Stimulated activated CD8-positive, alpha-beta memory T cell treated with anti-CD3 and anti-CD28 coated beads, Interleukin-7, amount 100 ng/mL, for 4 hours (primary cell): ENCODE measurements at regions not wholly inside any gene's neighbourhood (a gene's known extent, or its start where the extent isn't known, plus 50 kb on each side); places are given as distances from the start of the nearest gene placed in this dataset.

Experiments
- DNase-seq, 2 donors: peaks; one replicate each; pipeline ENCODE4 v3.0.0-alpha.2; 2020; ENCODE audit warnings: low read depth in 2 of 2

DNA sequence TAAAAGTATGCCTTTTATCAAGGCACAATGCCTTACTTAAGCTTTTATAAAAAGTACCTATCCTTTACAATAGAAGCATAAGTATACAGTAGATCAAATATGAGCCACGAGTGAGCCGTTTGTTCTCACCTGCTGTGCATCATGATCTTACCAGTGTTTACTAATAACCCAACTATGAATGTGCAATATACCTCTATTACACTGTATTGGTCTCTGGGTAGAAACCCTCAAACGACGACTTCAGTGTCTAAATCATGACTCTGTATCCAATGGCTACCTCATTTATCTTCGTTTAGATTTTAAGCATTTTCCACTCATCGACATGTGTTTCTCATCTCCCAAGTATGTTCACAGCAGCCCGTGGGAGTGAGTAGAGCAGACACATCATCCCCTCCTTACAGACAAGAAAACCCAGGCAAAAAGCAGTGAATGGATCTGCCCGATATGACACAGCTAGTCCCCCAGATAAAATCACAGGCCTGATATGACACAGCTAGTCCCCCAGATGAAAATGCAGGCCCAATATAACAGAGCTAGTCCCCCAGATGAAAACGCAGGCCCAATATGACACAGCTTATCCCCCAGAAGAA, 279.8 kb downstream of the TNS1 start:
- no peak for DNase-seq

DNA sequence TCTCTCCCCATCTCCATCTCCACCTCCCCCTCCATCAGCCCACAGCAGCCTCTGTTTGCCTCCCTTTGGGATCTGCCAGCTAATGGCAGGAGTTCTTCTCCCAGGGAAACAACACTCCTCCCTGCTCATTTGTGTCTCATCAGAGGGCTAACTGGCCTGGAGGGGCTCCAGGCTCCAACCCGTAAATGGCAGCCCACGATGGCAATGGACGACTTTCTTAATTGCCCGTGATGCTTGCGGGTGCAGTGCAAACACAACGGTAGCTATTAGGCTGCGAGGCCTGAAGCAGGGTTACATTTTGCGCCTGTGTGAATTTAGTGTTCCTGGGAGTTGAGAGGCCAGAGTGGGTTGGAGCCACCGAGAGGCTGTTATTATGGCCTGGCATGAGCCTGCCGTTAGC, 285.1 kb downstream of the TNS1 start:
- no peak for DNase-seq

DNA sequence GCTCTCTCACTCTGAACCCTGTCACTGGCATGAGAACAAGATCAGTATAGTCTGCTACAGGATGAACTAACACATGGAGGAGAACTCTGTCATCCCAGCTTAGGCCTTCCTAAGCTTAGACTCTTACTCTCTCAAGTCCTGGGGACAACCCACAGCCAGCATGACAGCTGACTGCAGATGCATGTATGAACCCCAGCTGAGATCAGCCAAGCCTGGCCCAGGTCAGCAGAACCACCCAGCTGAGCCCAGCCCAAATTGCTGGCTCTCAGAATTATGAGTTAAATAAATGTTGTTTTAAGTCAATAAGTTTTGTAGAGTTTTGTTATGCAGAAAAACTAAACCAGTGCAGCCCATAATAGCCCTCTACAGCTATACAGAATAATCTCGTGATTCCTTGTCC, 287.3 kb downstream of the TNS1 start:
- no peak for DNase-seq

- DNase-seq: no peak
Measured at GRCh38 chr2:217714287-217714751, 288.5 kb downstream of the TNS1 start.

GRCh38 chr2:217713395-217714286, 289.2 kb downstream of the TNS1 start:
- peak; percentile 30 to 34 for DNase-seq

- no peak for DNase-seq
Measured at GRCh38 chr2:217712431-217712830, 290.4 kb downstream of the TNS1 start.

- no peak for DNase-seq
Measured at GRCh38 chr2:217711188-217711587, 291.6 kb downstream of the TNS1 start.

- DNase-seq: no peak
Measured at GRCh38 chr2:217710211-217710765, 292.5 kb downstream of the TNS1 start.

DNA sequence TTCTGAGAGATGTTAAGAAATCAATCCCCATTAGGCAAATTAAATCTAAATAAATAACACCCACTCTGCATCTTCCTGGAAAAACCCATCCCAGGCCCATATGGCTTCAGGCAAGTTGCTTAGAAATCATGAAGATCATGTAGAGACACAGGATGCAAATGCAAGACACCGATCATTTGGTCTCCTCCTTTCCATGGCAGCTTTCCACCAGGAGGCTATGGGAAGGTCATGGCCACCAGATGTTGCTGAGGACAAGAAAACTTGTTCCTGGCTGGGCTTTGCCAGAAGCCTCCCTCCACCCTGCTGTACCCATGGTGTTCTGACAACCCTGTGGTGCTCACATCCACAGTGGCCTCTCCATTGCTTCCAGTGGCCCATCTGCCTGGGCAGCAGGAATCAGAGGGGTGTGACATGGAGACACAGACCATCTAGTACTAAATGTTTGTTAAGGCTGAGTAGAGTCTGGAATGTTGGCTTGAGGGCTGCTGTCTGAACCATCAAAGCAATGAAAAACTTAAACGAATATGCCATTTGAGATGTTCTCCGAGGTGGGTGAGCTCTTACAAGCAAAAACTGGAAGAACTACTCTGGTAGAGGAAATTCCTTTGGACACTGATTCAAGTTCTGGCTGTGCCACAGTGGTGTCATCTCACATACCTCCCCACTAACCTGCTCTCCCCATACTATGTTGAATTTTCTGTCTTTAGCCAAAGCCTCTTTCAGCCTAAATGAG, 293.2 kb downstream of the TNS1 start:
- no peak for DNase-seq

DNA sequence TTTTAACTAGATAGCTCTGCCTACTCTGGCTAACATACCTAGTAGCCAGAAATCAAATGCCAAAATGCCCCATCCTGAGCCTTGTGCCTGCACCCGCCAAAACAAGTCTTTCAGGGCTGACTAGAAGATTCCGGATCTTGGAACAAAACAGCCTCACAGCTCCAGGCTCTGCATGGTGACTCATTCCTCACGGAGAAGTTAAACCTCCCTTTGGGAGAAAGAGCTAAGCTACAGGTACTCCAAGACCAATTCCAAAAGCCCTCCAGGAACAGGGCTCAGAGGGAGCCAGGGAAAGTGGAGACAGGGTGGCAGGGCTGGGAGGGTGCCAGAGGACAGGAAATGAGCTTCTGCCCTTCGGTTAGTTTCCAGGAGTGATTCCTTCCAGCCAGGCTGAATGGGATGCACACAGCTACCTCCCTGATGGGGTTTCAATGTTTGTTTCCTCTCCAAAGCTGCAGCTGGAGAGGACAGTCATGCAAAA, 295.6 kb downstream of the TNS1 start:
- no peak for DNase-seq

DNA sequence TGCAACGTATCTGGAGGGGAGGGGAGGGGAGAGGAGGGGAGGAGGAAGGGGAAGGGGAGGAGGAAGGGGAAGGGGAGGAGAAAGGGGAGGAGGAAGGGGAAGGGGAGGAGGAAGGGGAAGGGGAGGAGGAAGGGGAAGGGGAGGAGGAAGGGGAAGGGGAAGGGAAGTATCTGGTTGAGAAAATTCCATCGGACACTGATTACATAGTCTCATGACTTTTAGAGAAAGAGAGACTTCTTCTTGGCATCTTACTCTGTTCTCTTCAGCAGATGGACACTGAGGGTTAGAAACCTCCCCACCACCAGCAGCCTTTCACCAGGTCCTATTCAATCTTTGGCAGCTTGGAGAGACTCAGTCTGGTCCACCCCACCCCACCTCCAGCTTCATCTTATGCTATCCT, 296.3 kb downstream of the TNS1 start:
- DNase-seq: no peak

DNA sequence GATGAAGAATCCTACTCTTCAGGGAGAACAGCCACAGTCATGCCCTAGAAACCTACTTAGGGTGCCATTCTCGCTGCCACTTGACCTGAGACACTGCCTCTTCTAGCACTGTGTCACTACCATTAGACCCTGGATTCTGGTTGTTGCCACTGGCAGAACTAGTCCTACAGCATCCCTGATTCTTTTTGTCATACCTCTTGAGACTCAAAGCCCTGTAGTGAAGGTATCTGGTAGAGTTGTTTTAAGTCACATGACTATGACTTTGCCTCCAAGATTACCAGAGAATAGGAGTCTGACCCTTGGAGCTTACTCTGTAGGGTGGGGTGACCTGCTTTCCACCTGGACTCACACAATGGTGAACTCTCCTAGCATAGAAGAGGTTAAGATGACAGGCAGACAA, 296.7 kb downstream of the TNS1 start:
- DNase-seq: no peak

- no peak for DNase-seq
Measured at GRCh38 chr2:217705461-217705860, 297.3 kb downstream of the TNS1 start.

- DNase-seq: no peak
Measured at GRCh38 chr2:217703999-217704398, 298.8 kb downstream of the TNS1 start.

DNA sequence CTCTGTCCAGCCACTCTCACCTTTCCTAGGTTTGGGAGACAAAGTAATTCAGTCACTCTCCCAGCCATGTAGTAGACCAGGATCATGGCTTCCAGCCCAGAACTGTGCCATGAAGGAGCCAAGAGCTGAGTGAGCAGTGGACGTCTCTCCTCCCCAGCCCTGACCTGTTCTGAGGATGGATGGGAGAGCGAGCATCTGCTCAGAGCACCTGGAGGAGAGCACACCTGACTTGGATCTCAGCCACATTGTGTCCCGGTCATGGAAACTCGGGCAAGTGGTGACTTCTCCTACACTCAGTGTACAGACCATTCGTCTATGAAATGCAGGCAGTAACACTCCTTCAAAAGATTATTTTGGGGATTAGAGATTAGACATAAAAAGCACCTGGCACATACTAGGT, 299.7 kb downstream of the TNS1 start:
- DNase-seq: no peak

DNA sequence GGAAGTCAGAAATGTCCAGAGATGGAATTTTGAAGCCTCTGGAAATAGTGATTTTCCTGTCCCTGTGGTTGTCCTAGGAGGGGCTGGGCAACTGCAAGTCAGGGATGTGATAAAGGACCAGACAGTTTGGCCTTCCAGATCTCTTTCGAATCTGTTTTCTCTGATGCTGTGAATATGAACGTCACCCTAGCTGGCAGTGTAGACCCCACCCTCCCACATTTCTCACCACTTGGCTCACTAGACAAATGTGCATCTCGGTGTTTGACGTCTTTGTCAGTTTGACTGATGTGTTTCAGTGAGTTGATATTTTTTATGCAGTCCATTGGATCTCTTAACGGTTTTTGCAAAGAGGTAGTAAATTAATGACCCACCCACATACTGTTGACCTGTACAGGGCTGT, 301.2 kb downstream of the TNS1 start:
- DNase-seq: no peak

- no peak for DNase-seq
Measured at GRCh38 chr2:217698691-217699090, 304.1 kb downstream of the TNS1 start.

DNA sequence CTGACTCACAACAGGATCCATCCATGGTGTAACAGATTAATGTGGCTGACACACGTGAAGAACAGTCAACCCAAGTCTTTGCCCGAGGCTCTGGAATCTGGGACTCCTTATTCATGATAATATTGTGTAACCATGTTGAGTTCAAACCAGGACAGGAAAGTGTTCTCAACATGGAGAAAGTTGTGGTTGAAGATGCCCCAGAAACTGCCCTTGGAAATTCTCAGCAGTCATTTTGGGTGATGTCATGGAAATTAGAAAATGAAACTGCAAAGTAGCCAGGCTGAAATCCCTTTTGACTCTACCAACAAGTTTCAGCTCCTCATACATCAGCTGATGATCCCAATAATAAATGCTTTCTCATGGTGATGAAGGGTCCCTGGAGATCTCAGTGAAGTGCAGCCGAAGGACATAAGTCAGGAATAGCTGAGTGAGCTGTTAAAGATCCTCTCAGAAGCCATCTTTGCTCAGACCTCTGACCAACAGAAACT, 307.7 kb downstream of the TNS1 start:
- no peak for DNase-seq

- no peak for DNase-seq
Measured at GRCh38 chr2:217694291-217694690, 308.5 kb downstream of the TNS1 start.

GRCh38 chr2:217693363-217693762, 309.4 kb downstream of the TNS1 start:
- DNase-seq: no peak

GRCh38 chr2:217691920-217692666, 310.7 kb downstream of the TNS1 start:
- no peak for DNase-seq
